ENCODE measurements at regions not wholly inside any gene's neighbourhood (a gene's known extent, or its start where the extent isn't known, plus 50 kb on each side); places are given as distances from the start of the nearest gene placed in this dataset.
"Not testable (repeated sequence)": the region's sequence is repeated elsewhere in the genome, so short reads cannot be mapped to it uniquely, and the experiment has no call there.

DNA sequence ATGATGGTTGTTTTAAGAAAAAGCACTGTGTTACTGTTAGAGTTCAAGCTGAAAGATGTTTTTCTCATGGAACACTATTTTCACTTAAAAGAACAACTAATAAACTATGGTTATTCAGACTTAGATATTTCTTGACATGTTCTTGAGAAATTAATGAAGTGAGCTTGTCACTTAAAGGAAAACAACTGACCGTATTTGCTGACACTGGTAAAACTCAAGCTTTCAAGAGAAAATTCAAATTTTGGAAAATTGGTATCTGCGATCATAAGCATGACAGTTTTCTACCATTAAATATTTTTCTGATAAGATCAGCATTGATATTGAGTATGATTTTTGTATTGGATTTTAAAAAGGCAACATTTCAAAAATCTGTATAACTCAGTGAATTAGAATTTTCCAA, 549.5 kb upstream of the ACTRT1 start:
- DNase-seq: no peak

- DNase-seq: peak; percentile 34 to 78
These were observed 547.4 kb upstream of the ACTRT1 start for GRCh38 chrX:128599632-128600031.

- no peak for DNase-seq
These were observed 529.8 kb upstream of the ACTRT1 start for GRCh38 chrX:128582036-128582435.

DNA sequence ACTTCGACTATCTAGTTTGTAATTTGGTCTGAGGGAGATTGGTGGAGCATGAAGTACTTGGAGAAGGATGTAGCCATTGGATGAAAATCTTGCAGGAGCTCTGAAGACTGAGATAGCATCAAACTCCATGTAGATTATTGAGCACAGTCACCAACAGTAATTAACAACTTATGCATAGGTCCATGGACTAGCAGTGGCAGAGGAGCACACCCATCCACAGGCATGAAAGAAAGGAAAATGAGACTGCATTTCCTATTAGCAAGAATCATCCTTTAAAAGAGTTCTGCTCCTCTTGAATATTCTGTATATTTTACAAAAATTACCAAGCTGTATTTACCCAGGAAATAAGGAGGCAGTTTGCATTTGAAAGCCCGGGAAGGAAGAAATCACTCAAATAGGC, 529.4 kb upstream of the ACTRT1 start:
- DNase-seq: no peak

DNA sequence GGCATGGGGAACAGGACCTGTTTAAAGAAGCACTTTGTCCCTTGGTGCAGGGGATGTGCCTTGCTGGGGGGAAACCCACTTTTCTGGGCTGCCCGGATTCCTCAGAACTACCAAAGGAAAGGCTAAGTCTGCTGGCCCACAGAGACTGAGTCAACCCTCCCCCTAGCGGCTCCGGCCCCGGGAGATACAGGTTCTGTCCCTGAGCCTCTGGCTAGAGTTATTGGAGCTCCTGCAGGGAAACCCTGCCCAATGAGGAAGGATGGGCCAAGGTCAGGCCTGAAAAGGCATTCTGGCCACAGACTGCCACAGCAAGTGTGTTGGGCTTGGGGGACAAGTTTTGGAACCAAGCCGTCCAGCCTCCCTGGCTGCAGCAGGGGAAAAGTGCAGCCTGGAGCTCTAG, 490.9 kb upstream of the ACTRT1 start:
- no peak for DNase-seq

DNA sequence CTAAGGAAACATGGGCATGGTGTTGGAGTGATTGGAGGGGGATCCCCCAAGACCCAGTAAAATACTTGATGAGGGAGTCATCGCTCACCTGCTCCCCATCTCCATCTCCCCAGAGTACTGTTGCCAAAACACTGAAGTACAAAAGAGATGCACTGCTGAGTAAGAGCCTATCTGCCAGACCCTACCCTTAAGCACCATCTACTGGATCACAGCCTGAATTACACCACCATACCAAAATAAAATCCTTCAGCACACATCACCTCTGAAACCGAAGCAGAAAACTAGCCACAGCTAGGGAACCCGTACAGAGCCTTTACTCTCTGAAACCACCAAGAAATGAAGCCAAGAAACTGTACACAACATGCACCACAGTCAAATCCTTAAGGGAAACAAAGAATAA, 466.3 kb upstream of the ACTRT1 start:
- DNase-seq: peak; percentile 2 to 21

DNA sequence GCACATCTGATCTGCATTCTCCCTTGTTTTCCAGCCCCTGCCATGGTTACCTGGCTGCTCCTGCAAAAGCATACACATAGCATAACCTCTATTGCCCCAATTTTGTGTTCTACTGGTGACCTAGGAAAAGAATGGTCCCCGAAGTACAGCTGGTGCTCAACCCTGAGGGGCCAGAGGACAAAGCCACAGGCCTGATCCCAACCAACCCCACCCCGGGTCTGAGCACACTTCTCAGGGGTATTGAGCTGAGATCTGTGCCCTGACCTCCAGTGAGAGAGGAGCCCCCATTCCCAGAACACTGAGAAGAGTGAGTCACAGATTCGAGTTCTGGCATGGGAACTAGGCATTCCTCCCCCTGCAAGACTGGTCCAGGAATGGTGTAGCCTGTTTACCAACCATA, 465.5 kb upstream of the ACTRT1 start:
- DNase-seq: no peak

DNA sequence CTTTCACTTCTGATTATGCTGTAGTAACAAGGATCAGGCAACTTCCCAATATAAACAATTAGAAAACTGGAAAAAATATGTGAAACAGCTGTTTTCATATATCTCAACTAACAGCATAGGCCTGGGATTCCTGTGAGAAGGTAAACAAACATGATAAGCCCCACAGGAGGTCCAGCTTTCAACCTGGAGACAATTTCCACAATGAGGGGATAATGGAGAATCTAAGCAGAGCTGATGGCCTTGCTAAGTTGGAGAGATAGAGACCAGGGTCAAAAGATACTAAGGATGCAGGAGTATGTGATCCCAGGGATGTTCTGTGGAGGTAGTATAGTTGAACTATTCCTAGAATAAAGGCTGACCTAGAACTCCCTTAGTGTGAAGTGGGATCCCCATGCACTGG, 452.3 kb upstream of the ACTRT1 start:
- DNase-seq: no peak

DNA sequence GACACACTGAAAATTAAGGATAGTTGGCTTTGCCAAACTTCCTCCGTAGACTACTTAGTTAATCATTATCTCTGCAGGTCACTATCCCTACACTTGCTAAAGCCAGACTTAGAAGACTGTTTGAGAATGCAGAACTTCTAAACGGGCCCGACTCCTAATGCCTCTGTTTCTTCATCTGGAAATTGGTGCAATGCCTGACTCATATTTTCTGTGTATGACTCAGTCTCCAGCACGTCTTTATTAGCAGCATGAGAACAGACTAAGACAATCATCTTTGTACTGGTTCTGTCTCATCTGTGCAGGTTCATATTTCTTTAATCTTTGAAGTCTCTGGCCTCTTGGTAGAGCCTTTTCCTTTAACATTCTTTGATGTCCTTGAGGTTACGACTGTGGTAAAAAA, 411.9 kb upstream of the ACTRT1 start:
- no peak for DNase-seq

DNA sequence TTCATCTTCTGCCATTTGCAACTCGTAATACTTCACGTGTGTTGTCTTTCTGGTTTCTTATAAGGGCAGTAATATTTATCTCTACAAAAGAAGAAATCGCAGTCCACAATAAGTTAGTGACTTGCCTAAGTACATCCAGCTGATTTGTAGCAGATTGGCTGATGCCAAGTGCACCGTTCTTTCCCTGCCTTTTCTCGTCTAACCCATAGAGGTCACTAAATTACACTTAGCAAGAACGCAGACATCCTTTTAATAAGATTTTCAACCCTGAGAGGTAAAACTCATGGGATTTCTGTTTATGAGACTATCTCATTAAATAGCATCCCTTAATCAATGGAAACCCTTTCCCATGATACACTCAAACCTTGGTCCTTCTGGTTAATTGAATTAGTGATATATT, 408.6 kb upstream of the ACTRT1 start:
- no peak for DNase-seq

DNA sequence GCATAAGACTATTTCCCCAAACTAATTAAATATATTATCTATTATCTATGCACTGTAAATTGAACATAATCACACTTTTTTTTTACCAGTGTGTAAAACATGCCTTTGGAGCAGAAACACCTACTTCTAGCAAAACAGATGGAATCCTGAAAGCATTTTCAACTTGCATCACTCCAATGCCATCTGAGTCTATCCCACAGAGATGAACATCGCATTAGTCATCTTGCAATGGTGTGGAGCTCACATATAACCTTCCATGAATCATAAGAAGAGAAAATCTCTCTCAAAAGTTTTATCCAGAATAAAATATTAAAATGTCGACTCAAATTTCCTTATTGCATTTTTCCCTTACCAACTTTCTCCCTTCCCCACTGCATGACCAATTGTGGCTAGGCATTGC, 406.7 kb upstream of the ACTRT1 start:
- DNase-seq: no peak

GRCh38 chrX:128457674-128458073, 405.5 kb upstream of the ACTRT1 start:
- no peak for DNase-seq

DNA sequence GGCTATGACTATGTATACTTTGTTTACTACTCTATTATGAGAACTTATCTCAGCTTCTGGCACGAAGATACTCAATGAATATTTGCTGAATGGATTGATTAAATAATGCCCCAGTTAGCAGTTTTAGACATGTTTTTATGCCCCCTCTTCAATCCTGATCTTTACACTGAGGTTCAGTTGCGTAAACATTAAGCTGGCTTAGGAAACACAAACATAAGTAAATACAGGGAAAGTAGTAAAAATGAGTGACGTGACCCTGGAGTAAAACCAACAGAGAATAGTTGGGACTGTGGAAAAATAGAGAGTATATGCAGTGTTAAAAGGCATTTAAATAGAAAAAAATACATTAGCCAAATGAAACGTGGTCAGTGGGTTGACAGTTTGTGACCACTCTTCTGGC, 387.0 kb upstream of the ACTRT1 start:
- DNase-seq: no peak

DNA sequence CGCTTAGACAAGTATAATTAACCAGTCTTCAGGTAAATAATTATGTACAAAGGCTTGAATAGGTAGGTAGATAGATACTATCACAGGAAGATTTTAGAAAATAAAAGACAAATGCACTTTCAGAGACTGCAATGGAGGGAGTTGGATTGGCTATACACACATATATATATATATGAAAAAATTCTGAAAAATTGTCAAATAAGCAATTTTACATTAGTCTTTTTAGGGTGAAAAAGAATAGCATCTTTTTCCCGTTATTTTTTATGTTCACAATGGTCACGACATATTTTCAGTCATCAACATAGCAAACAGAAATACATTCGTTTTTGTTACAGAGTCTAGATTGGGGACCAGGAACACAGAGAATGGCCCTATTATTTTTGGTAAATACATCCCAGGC, 385.9 kb upstream of the ACTRT1 start:
- DNase-seq: no peak

DNA sequence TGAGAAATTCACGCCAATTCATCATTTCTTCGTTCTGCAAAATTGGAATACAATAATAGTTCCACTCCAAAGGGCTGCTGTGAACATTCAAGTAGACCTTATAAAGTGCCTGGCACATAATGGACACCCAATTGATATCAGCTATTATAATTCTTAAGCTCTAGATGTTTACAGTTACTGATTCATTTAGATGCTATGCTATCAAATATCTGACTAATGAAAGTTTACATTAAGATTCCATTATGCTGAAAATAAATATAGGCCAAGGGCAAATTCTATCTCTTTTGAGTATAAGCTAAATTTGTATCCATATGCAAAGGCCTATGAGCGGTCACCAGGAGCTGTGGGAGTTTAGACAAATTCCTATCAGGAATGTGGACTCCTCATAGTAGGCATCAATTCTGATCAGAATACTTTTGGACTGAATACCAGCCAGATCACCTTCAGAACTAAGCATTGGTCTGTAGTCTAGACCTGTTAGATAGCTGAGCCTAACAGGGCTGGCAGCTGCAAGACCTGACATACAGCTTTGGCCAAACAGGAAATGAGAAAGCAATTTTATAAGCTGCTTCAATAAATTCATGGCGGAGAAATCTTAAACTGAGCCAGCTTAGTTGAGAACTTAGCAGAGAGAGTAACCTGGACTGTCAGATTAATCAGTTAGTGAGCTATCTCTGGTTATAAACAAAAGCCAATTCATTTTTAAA, 384.3 kb upstream of the ACTRT1 start:
- peak in 1 of 2 experiments; percentile 39 for DNase-seq

DNA sequence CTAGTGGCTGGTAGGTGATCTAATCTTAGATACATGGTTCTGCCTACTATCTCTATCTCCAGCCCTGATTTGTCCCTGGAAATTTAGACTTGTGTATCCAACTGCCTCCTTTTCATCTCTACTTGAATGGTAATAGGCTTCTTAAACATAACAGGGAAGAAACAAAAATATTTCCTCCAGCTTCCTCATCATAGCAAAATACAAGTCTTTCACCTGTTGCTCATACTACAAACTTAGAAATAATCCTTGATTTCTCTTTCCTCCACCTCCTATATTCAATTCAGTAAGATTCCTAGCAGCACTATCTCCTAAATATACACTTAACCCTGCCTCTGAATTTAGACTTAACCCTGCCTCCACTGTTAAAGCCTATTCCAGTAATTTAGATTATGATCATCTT, 373.3 kb upstream of the ACTRT1 start:
- DNase-seq: no peak

DNA sequence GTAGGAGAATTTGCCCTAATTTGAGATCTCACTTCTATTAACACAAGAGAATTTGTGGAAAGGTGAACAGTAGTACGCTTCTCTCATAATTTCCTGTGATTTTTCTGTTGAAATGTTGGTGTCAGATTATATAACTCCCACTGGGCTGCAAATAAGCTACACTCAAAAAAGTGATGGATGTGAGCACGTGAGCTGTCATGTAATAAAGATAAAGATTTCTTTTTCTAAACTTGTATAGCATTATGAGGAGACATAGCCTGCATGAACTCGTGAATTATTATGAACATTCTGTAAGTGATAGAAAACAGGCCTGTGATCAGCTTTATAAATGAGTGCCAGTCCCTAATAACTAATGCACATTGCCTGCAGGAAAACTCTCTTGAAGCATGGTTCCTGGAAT, 356.6 kb upstream of the ACTRT1 start:
- no peak for DNase-seq

GRCh38 chrX:128396601-128397000, 344.4 kb upstream of the ACTRT1 start:
- DNase-seq: no peak

GRCh38 chrX:128383846-128384245, 331.6 kb upstream of the ACTRT1 start:
- not testable (repeated sequence) for DNase-seq

DNA sequence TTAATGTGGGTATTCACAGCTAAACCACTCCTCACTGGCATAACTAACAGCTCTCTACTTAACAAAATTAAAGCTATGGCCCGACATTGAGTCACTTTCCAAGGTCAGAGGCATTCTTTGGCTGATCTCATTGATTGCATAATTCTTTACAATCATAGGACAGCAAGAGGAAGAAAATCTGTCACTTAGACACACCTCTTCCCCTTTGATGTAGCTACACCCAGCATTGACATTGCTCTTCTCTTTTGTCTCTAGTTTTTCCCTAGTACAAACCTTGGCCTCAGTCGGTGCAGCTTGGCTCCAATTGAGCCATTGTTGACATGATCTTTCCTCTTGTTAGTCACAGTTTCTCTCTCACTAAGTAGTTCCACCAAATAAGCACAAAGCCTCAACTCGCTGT, 313.3 kb upstream of the ACTRT1 start:
- no peak for DNase-seq

- DNase-seq: no peak
These were observed 283.5 kb upstream of the ACTRT1 start for GRCh38 chrX:128335671-128336070.

GRCh38 chrX:128334821-128335220, 282.6 kb upstream of the ACTRT1 start:
- no peak for DNase-seq

DNA sequence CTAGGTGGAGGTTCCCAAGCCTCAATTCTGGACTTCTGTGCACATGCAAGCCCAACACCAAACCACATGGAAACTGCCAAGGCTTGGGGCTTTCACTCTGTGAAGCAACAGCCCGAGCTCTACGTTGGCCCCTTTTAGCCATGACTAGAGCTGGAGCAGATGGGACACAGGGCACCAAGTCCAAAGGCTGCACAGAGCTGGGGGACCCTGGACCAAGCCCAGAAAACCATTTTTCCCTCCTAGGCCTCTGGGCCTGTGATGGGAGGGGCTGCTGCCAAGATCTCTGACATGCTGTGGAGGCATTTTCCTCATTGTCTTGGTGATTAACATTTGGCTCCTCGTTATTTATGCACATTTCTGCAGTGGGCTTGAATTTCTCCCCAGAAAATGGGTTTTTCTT, 258.7 kb upstream of the ACTRT1 start:
- DNase-seq: no peak

GRCh38 chrX:128309311-128309710, 257.1 kb upstream of the ACTRT1 start:
- no peak for DNase-seq

- no peak for DNase-seq
These were observed 242.0 kb upstream of the ACTRT1 start for GRCh38 chrX:128294198-128294597.

- no peak for DNase-seq
These were observed 235.5 kb upstream of the ACTRT1 start for GRCh38 chrX:128287693-128288092.
